Aorta (tissue), 5 donors: ENCODE measurements at regions not wholly inside any gene's neighbourhood (a gene's known extent, or its start where the extent isn't known, plus 50 kb on each side); places are given as distances from the start of the nearest gene placed in this dataset.
"Not testable (repeated sequence)": the region's sequence is repeated elsewhere in the genome, so short reads cannot be mapped to it uniquely, and the experiment has no call there.

ENCODE experiments used
- ATAC-seq: fragments of 200-7000 bp; cut with Tn5 transposase; one replicate; pipeline ENCODE4 v1.9.1; 2022; ENCODE audit warnings: moderate library complexity; ENCODE audit not compliant: low FRiP score
- DNase-seq, 2 donors: peaks; one replicate each; pipeline ENCODE4 v3.0.0-alpha.2; 2020
- H3K27ac ChIP-seq, 2 donors: one replicate each; pipeline ENCODE4 v1.5.1; 2013; ENCODE audit warnings: low read length in 2 of 2, mild to moderate bottlenecking in 2 of 2, moderate library complexity in 2 of 2, control low read depth in 1 of 2, inconsistent platforms in 1 of 2, low read depth in 1 of 2
- H3K27me3 ChIP-seq, 2 donors: one replicate each; pipeline ENCODE4 v1.6.1; 2013; ENCODE audit warnings: control low read depth in 1 of 2, low read length in 1 of 2, mild to moderate bottlenecking in 1 of 2, moderate library complexity in 1 of 2; ENCODE audit not compliant: insufficient read depth in 2 of 2, control insufficient read depth in 1 of 2
- H3K36me3 ChIP-seq, 2 donors: one replicate each; pipeline ENCODE4 v1.6.1; 2013; ENCODE audit warnings: control low read depth in 1 of 2, low read length in 1 of 2, mild to moderate bottlenecking in 1 of 2; ENCODE audit not compliant: insufficient read depth in 2 of 2, control insufficient read depth in 1 of 2
- H3K4me1 ChIP-seq, 2 donors: one replicate each; pipeline ENCODE4 v1.6.1; 2013; ENCODE audit warnings: low read length in 2 of 2, control low read depth in 1 of 2, mild to moderate bottlenecking in 1 of 2, moderate library complexity in 1 of 2; ENCODE audit not compliant: insufficient read depth in 2 of 2, control insufficient read depth in 1 of 2
- H3K4me3 ChIP-seq, 2 donors: one replicate each; pipeline ENCODE4 v1.5.1; 2013; ENCODE audit warnings: low read length in 2 of 2, control low read depth in 1 of 2, mild to moderate bottlenecking in 1 of 2
- H3K9me3 ChIP-seq: one replicate; pipeline ENCODE4 v1.6.1; 2013; ENCODE audit warnings: mild to moderate bottlenecking, low read length; ENCODE audit not compliant: control insufficient read depth
- WGBS, 2 donors: extraction: QIAGEN DNeasy Blood & Tissue Kit; methylation state at CpG; one replicate each; pipeline ENCODE4 v1.1.7; 2013; 5-methylcytosine and 5-hydroxymethylcytosine counted together
- intact Hi-C, 2 donors: fragments of 100-400 bp; cut with DNase I; formaldehyde crosslinking; loops; one replicate each; pipeline versions ENCODE4 v1.14.2 to v1.15.0; 2022
- donor health status: healthy with polysubstance abuse.
- donor health status: Bipolar disorder and iron deficiency.
- donor health status: DM: no; HTN: no; CAD: no.
- donor health status: DM: no; HTN: no; CAD: no.
- donor health status: DM: yes; HTN: yes; CAD: no.

DNA sequence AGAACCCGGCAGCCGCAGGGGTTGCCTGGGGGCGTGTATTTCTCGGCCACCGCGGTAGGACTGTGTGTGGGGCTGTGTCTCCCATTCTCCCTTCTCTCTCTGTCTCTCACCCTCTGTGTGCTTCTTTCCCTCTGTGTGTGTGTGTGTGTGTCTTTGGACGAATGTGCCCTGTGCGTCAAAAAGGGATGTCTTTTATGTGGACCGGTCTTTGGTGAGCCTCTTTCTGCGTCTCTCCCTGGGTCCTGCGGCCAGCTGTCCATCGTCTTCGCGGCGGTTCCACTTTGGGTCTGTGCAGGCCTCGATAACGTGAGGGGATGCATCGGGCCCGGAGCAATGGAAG is 692.1 kb downstream of the KCNJ18 start:
- intact Hi-C loops, H3K4me3 ChIP-seq, DNase-seq, H3K27ac ChIP-seq, H3K4me1 ChIP-seq, H3K36me3 ChIP-seq, H3K27me3 ChIP-seq, ATAC-seq, H3K9me3 ChIP-seq: not testable (repeated sequence)
- 85% methylated on average over 3 of the region's 19 CpGs; no CpG with 5 or more reads in 1 of the 2 donors for WGBS, 2 donors

DNA sequence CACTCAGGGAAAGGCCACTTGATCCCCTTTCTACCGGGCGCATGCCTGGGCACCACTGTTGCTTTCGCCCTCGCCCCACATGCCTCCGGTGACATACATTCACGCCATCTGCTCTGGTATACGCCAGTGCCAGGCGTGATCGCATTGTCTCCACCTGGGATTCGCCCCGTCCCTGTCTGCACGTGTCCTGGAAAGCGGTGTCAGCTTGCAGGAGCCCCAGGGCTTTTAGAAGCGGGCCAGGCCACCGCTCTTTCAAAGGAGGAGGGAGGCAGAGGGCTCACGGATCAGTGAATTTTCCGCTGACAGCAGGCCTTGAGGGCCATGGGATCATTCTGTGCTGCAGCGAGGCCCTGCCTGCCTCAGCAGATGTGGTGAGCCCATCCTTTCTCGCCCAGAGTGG is 706.1 kb downstream of the KCNJ18 start:
- H3K27ac ChIP-seq, H3K4me3 ChIP-seq, H3K4me1 ChIP-seq, H3K9me3 ChIP-seq, H3K36me3 ChIP-seq, intact Hi-C loops, H3K27me3 ChIP-seq, ATAC-seq: not testable (repeated sequence)
- WGBS, 2 donors: 89 to 100% methylated on average over 3 to 9 of the region's 19 CpGs
- peak in 1 of 2 donors; percentile 51 for DNase-seq

DNA sequence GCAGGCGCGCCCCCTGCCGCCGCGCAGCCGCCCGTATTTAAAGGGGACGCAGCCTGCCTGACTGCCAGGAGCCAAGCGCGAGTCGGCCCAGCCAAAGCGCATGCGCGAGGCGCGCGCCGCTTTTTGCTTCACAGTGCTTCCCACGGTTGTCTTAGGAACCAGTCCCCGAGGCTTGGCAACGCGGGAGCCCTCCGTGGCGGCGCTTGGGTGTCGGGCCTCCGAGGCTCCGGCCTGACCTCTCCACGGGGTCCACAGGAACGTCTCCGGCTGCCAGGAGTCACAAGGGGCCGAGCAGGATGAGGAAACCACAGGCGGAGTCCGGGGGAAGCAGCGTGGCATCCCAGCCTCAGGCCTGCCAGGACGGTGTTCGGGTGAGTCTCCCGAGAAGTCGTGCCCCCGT is 706.7 kb downstream of the KCNJ18 start:
- no CpG with 5 or more reads among the region's 40 CpGs for WGBS, 2 donors
- intact Hi-C loops, H3K36me3 ChIP-seq, H3K27me3 ChIP-seq, H3K4me1 ChIP-seq, H3K9me3 ChIP-seq, H3K27ac ChIP-seq, H3K4me3 ChIP-seq, ATAC-seq: not testable (repeated sequence)
- peak in 1 of 2 donors; percentile 75 for DNase-seq

- intact Hi-C loops, H3K27me3 ChIP-seq, H3K4me1 ChIP-seq, ATAC-seq, H3K4me3 ChIP-seq, H3K27ac ChIP-seq, H3K36me3 ChIP-seq, DNase-seq, H3K9me3 ChIP-seq: not testable (repeated sequence)
- WGBS, 2 donors: 77 to 86% methylated on average over 9 to 17 of the region's 39 CpGs
Observed at GRCh38 chr17:22405080-22405479, 712.8 kb downstream of the KCNJ18 start.

GRCh38 chr17:22409160-22409751 is 716.9 kb downstream of the KCNJ18 start:
- WGBS, 2 donors: 77 to 83% methylated on average over 46 to 52 of the region's 52 CpGs
- H3K4me3 ChIP-seq: no peak overlapping the region
- H3K27me3 ChIP-seq: no peaks in the 10 kb centered on the region
- H3K9me3 ChIP-seq: peaks cover 5% of the 10 kb centered on the region
- H3K36me3 ChIP-seq: no peaks in the 10 kb centered on the region
- H3K27ac ChIP-seq: no peak overlapping the region
- ATAC-seq: no peak
- no peaks in the 10 kb centered on the region for H3K4me1 ChIP-seq
- intact Hi-C loops: no loop called here
- peak in 1 of 2 donors; percentile 75 for DNase-seq

- H3K27me3 ChIP-seq: no peaks in the 10 kb centered on the region
- H3K4me3 ChIP-seq: no peak overlapping the region
- peaks cover 5% of the 10 kb centered on the region for H3K9me3 ChIP-seq
- H3K36me3 ChIP-seq: no peaks in the 10 kb centered on the region
- H3K4me1 ChIP-seq: no peaks in the 10 kb centered on the region
- 70 to 73% methylated on average over 14 of the region's 14 CpGs for WGBS, 2 donors
- intact Hi-C loops: no loop called here
- H3K27ac ChIP-seq: no peak overlapping the region
- DNase-seq (no peak), ATAC-seq (no peak)
Observed at GRCh38 chr17:22410136-22410535, 717.8 kb downstream of the KCNJ18 start.

DNA sequence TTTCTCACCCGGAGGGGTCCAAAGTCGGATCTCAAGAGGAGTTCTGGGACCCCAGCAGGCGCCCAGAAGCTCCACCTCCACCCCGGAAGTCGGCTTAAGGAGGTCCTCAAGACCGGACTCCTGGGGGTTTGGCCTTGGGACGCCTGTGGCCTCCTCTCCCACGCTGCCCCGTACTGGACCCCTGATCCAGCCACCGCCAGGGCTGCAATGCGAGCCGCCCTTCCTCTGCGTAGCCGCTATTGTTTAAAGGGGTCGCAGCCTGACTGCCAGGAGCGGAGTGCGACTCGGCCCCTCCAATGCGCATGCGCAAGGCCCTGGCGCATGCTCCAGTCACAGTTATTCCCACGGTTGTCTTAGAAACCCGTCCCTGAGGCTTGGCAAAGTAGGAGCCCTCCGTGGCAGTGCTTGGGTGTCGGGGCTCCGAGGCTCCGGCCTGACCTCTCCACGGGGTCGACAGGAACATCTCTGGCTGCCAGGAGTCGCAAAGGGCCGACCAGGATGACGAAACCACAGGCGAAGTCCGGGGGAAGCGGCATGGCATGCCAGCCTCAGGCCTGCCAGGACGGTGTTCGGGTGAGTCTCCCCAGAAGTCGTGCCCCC is 719.0 kb downstream of the KCNJ18 start:
- Histone ChIP-seq H3K36me3 (no peaks in the 10 kb centered on the region), H3K27ac (no peak overlapping the region), H3K9me3 (peaks cover 5% of the 10 kb centered on the region), H3K4me1 (no peaks in the 10 kb centered on the region), H3K27me3 (no peaks in the 10 kb centered on the region), H3K4me3 (no peak overlapping the region)
- intact Hi-C loops: no loop called here
- ATAC-seq (no peak), DNase-seq (no peak)
- WGBS, 2 donors: 79 to 85% methylated on average over 38 of the region's 38 CpGs

DNA sequence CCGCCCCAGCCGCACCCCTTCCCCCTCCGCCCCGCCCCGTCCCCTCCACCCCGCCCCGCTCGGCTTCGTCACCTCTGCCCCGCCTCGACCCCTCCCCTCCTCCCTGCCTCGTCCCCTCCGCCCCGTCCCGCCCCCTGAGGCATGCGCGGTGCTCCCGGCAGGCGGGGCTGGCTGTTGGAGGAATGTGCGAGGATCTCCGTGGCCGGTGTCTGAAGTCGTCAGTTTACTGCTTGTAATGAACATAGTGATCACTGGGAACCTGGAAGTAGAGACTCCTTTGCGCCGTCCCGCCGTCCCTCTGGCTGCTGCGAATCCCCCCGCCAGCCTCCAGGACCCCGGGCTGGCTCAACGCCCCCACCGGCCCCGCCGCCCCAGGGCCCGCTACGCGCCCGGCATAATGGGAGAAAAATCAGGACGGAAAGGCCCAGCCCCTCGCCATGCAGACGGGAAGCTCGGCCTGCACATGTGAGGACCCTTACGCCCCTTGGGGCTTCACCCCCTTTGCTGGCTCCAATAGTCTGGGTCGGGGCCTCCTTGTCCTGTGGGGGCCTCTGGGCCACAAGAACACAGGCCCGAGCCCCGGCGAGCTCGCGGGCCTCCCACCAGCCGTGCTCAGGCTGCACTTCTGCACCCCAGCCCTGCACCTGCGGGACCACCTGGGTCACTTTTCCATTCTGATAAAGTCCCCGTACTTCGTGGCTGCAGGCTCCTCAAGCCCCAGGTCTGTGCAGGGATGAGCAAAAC is 743.1 kb downstream of the KCNJ18 start:
- ATAC-seq: no peak
- Histone ChIP-seq H3K27me3 (no peaks in the 10 kb centered on the region), H3K36me3 (no peaks in the 10 kb centered on the region), H3K27ac (no peak overlapping the region), H3K4me1 (no peaks in the 10 kb centered on the region), H3K9me3 (no peaks in the 10 kb centered on the region), H3K4me3 (no peak overlapping the region)
- intact Hi-C loops: no loop called here
- 58 to 60% methylated on average over 39 to 53 of the region's 53 CpGs for WGBS, 2 donors
- no peak for DNase-seq

DNA sequence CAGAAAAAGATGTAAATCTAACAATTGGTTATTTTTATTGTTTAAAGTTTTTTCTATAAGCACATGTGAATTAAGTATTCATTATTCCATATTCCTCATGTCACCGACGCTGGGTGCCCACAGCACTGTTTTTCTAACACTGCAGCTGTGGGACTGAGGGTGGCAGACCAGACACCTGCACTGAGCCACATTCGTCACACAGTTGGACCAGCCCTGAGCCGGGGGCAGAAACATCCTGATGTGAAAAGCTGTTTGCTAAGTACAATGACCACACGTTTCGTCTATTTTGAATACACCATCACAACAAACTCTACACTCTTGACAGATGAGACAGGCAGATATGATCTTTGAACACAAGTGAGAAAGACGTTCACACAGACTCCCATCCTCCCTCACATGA is 749.5 kb downstream of the KCNJ18 start:
- H3K4me3 ChIP-seq: no peak overlapping the region
- no peak overlapping the region for H3K27ac ChIP-seq
- ATAC-seq (no peak), DNase-seq (no peak)
- H3K4me1 ChIP-seq: no peaks in the 10 kb centered on the region
- intact Hi-C loops: no loop called here
- H3K27me3 ChIP-seq: no peaks in the 10 kb centered on the region
- WGBS, 2 donors: 60 to 69% methylated on average over 7 of the region's 7 CpGs
- H3K36me3 ChIP-seq: no peaks in the 10 kb centered on the region
- H3K9me3 ChIP-seq: no peaks in the 10 kb centered on the region
